OCI-LY1 (cell line): ENCODE measurements at regions not wholly inside any gene's neighbourhood (a gene's known extent, or its start where the extent isn't known, plus 50 kb on each side); places are given as distances from the start of the nearest gene placed in this dataset.

Source experiments
- EZH2 ChIP-seq: fragments of 200-600 bp; sonication (generic), shearing (Covaris generic); IDR thresholded peaks from 2 replicates; pipeline ENCODE4 v1.8.0; 2017; ENCODE audit warnings: borderline replicate concordance, mixed run types, mild to moderate bottlenecking, antibody characterized with exemption, low read length, moderate library complexity, mixed read lengths
- TF ChIP-seq, protein P1 (sequence below): fragments of 200-600 bp; sonication (generic), shearing (Covaris generic); IDR thresholded peaks from 2 replicates; pipeline ENCODE4 v1.5.1; 2017; ENCODE audit warnings: mild to moderate bottlenecking, antibody characterized with exemption, low read length, moderate library complexity, mixed read lengths

DNA sequence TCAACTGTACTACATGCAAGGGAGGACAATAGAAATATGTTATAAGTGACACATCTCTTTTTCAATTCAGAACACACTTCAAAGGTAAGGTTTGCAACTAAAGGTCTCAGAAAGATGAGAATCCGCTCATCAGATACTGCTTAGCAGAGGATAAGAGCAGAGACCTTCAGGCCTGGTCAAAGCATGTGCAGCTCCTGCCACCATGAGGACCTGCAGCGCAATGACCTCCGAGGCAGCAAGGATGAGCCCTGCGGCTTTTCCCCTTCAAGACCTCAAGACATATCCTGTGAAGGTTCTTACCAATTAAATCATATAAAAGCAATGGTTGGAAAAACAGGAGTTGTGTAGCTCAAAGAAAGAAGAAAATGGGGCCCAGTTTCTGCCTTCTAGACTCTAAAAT lies 135.8 kb downstream of the TRIM36 start:
- TF ChIP-seq, protein P1, sequence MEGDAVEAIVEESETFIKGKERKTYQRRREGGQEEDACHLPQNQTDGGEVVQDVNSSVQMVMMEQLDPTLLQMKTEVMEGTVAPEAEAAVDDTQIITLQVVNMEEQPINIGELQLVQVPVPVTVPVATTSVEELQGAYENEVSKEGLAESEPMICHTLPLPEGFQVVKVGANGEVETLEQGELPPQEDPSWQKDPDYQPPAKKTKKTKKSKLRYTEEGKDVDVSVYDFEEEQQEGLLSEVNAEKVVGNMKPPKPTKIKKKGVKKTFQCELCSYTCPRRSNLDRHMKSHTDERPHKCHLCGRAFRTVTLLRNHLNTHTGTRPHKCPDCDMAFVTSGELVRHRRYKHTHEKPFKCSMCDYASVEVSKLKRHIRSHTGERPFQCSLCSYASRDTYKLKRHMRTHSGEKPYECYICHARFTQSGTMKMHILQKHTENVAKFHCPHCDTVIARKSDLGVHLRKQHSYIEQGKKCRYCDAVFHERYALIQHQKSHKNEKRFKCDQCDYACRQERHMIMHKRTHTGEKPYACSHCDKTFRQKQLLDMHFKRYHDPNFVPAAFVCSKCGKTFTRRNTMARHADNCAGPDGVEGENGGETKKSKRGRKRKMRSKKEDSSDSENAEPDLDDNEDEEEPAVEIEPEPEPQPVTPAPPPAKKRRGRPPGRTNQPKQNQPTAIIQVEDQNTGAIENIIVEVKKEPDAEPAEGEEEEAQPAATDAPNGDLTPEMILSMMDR = peak; percentile 34; the same call in 1 of the 2 replicates
- TF ChIP-seq EZH2 = no peak
